ENCODE measurements at regions not wholly inside any gene's neighbourhood (a gene's known extent, or its start where the extent isn't known, plus 50 kb on each side); places are given as distances from the start of the nearest gene placed in this dataset.

DNA sequence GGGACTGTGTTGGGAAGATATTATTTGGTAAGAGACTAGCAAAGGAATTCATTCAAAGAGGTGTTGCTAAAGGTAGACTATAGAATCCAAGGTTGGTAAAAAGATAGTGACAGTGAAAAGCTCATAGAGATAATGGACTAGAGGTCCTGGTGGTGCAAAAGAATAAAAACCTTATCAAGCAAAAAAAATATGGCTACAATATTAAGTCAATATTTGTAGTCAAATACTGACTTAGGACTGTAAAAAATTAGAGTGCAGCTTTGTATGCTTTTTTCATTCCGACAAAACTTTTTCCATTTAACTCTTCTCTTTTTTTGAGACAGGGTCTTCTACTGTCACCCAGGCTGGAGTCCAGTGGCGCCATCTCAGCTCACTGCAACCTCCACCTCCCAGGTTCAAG is 444.0 kb upstream of the AGTR1 start:
- Histone ChIP-seq H3K4me2 (ENCODE audit: low read length) (no peak overlapping the region), H3K9ac (ENCODE audit: low read length) (no peak overlapping the region), H3K36me3 (ENCODE audit: insufficient read depth, low read length) (no peaks in the 10 kb centered on the region), H3K4me1 (ENCODE audit: insufficient read depth, low read length) (no peaks in the 10 kb centered on the region), H3K9me3 (ENCODE audit: insufficient read depth, low read depth, low read length) (no peaks in the 10 kb centered on the region), H3K27me3 (ENCODE audit: insufficient read depth, low read length) (no peaks in the 10 kb centered on the region), H4K20me1 (ENCODE audit: insufficient read depth, low read length) (no peaks in the 10 kb centered on the region), H3K79me2 (ENCODE audit: insufficient read depth, low read length) (no peaks in the 10 kb centered on the region), H3K4me3 (ENCODE audit: insufficient read depth, low read depth, low read length) (no peak overlapping the region), H2AFZ (ENCODE audit: low read depth, low read length) (no peak overlapping the region), H3K27ac (ENCODE audit: low read depth, low read length) (no peak overlapping the region)
- H3K36me3 Mint-ChIP-seq (ENCODE audit: low read depth, unreplicated experiment): no peaks in the 10 kb centered on the region
- no peak overlapping the region for H3K4me3 Mint-ChIP-seq (ENCODE audit: unreplicated experiment)
- FAIRE-seq (no peak), DNase-seq (ENCODE audit: low read depth) (no peak)
- no peaks in the 10 kb centered on the region for H3K9me3 Mint-ChIP-seq (ENCODE audit: unreplicated experiment)
- TF ChIP-seq EZH2 (IDR thresholded peaks at IDR 0.05; ENCODE audit: insufficient read depth, low read length): no peak
- H3K4me1 Mint-ChIP-seq (ENCODE audit: low read depth, unreplicated experiment): no peaks in the 10 kb centered on the region
- H3K27me3 Mint-ChIP-seq (ENCODE audit: low read depth, unreplicated experiment): no peaks in the 10 kb centered on the region
- H3K27ac Mint-ChIP-seq (ENCODE audit: unreplicated experiment): no peak overlapping the region

DNA sequence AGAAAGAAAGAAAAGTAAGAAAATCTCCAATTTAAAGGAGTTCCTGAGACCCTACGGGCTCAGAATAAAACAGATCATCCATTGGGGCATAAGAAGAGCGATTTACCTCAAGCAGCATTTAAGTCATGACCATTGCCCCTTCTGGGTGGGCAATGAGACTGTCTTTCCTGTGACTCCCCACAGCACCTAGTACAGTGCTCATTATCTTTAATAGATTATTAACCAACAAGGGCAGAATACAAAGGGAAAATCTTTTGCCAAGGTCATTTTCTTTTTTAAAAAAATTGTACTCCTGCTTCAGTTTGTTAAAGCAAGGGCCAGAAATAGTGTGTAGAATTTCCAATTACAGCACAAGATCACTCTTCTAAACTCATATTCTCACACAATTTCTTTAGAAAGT is 443.3 kb upstream of the AGTR1 start:
- H3K27ac ChIP-seq (ENCODE audit: low read depth, low read length): no peak overlapping the region
- no peaks in the 10 kb centered on the region for H3K27me3 ChIP-seq (ENCODE audit: insufficient read depth, low read length)
- no peak overlapping the region for H3K27ac Mint-ChIP-seq (ENCODE audit: unreplicated experiment)
- no peaks in the 10 kb centered on the region for H3K79me2 ChIP-seq (ENCODE audit: insufficient read depth, low read length)
- H3K27me3 Mint-ChIP-seq (ENCODE audit: low read depth, unreplicated experiment): no peaks in the 10 kb centered on the region
- H3K9me3 Mint-ChIP-seq (ENCODE audit: unreplicated experiment): no peaks in the 10 kb centered on the region
- DNase-seq (ENCODE audit: low read depth) (no peak), FAIRE-seq (no peak)
- no peaks in the 10 kb centered on the region for H3K9me3 ChIP-seq (ENCODE audit: insufficient read depth, low read depth, low read length)
- no peaks in the 10 kb centered on the region for H3K36me3 ChIP-seq (ENCODE audit: insufficient read depth, low read length)
- H2AFZ ChIP-seq (ENCODE audit: low read depth, low read length): no peak overlapping the region
- H3K4me1 ChIP-seq (ENCODE audit: insufficient read depth, low read length): no peaks in the 10 kb centered on the region
- no peak overlapping the region for H3K4me3 Mint-ChIP-seq (ENCODE audit: unreplicated experiment)
- H3K4me2 ChIP-seq (ENCODE audit: low read length): no peak overlapping the region
- no peak for TF ChIP-seq EZH2 (IDR thresholded peaks at IDR 0.05; ENCODE audit: insufficient read depth, low read length)
- TF ChIP-seq, protein P1, sequence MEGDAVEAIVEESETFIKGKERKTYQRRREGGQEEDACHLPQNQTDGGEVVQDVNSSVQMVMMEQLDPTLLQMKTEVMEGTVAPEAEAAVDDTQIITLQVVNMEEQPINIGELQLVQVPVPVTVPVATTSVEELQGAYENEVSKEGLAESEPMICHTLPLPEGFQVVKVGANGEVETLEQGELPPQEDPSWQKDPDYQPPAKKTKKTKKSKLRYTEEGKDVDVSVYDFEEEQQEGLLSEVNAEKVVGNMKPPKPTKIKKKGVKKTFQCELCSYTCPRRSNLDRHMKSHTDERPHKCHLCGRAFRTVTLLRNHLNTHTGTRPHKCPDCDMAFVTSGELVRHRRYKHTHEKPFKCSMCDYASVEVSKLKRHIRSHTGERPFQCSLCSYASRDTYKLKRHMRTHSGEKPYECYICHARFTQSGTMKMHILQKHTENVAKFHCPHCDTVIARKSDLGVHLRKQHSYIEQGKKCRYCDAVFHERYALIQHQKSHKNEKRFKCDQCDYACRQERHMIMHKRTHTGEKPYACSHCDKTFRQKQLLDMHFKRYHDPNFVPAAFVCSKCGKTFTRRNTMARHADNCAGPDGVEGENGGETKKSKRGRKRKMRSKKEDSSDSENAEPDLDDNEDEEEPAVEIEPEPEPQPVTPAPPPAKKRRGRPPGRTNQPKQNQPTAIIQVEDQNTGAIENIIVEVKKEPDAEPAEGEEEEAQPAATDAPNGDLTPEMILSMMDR (IDR thresholded peaks at IDR 0.05; ENCODE audit: insufficient read depth, low read depth, low read length): no peak
- H4K20me1 ChIP-seq (ENCODE audit: insufficient read depth, low read length): no peaks in the 10 kb centered on the region
- H3K4me3 ChIP-seq (ENCODE audit: insufficient read depth, low read depth, low read length): no peak overlapping the region
- H3K4me1 Mint-ChIP-seq (ENCODE audit: low read depth, unreplicated experiment): no peaks in the 10 kb centered on the region
- H3K9ac ChIP-seq (ENCODE audit: low read length): no peak overlapping the region
- no peaks in the 10 kb centered on the region for H3K36me3 Mint-ChIP-seq (ENCODE audit: low read depth, unreplicated experiment)

DNA sequence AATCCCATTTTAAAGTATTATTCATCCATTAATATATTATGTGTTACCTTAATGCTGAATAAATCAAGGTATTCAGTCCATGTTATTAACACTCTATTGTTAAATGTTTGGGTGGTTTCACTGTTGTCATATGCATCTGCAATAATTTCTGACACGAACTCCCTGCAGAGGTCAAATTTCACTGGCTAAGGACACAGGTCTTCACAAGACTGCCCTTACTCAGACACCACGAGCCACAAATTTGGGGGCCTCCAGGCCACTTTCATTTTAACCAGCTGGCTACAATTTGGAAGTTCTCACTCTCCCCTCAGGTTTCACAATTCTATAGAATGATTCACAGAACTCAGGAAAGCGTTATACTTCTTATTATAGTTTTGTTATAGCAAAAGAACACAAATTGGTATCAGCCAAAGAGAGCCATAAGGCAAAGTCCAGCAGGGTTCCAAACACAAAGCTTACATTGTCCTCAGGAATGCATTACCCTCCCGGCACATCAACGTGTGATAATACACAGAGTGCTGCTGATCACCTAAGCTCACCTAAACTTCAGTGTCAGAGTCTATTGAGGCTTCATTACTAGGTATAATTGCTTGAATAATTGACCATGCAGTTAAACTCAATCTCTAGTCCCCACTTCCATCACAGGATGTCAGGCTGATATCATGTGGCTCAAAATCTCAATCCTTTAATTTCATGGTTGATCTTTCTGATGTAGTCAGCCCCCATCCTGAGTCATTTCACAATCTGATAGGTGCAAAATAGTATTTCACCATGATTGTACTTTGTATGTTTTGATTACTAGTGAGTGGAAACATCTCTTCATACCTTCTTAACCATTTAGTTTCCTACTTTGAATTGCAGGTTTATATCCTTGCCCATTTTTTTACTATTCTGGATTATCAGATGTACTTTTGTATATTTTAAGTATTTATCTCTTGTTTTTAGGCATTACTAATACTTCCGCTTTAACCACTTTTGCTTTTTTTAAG is 441.4 kb upstream of the AGTR1 start:
- no peaks in the 10 kb centered on the region for H4K20me1 ChIP-seq (ENCODE audit: insufficient read depth, low read length)
- TF ChIP-seq EZH2 (IDR thresholded peaks at IDR 0.05; ENCODE audit: insufficient read depth, low read length): no peak
- TF ChIP-seq, protein P1 (IDR thresholded peaks at IDR 0.05; ENCODE audit: insufficient read depth, low read depth, low read length): no peak
- no peak overlapping the region for H3K9ac ChIP-seq (ENCODE audit: low read length)
- no peak for DNase-seq (ENCODE audit: low read depth)
- Mint-ChIP-seq H3K27me3 (ENCODE audit: low read depth, unreplicated experiment) (no peaks in the 10 kb centered on the region), H3K4me1 (ENCODE audit: low read depth, unreplicated experiment) (no peaks in the 10 kb centered on the region), H3K27ac (ENCODE audit: unreplicated experiment) (peak overlapping the region; percentile 20), H3K4me3 (ENCODE audit: unreplicated experiment) (no peak overlapping the region), H3K9me3 (ENCODE audit: unreplicated experiment) (no peaks in the 10 kb centered on the region), H3K36me3 (ENCODE audit: low read depth, unreplicated experiment) (no peaks in the 10 kb centered on the region)
- H3K79me2 ChIP-seq (ENCODE audit: insufficient read depth, low read length): no peaks in the 10 kb centered on the region
- no peak overlapping the region for H2AFZ ChIP-seq (ENCODE audit: low read depth, low read length)
- no peak for FAIRE-seq
- H3K9me3 ChIP-seq (ENCODE audit: insufficient read depth, low read depth, low read length): no peaks in the 10 kb centered on the region
- no peak overlapping the region for H3K4me3 ChIP-seq (ENCODE audit: insufficient read depth, low read depth, low read length)
- no peaks in the 10 kb centered on the region for H3K4me1 ChIP-seq (ENCODE audit: insufficient read depth, low read length)
- no peak overlapping the region for H3K27ac ChIP-seq (ENCODE audit: low read depth, low read length)
- no peaks in the 10 kb centered on the region for H3K27me3 ChIP-seq (ENCODE audit: insufficient read depth, low read length)
- no peaks in the 10 kb centered on the region for H3K36me3 ChIP-seq (ENCODE audit: insufficient read depth, low read length)
- H3K4me2 ChIP-seq (ENCODE audit: low read length): no peak overlapping the region
